ENCODE measurements at regions not wholly inside any gene's neighbourhood (a gene's known extent, or its start where the extent isn't known, plus 50 kb on each side); places are given as distances from the start of the nearest gene placed in this dataset.

DNA sequence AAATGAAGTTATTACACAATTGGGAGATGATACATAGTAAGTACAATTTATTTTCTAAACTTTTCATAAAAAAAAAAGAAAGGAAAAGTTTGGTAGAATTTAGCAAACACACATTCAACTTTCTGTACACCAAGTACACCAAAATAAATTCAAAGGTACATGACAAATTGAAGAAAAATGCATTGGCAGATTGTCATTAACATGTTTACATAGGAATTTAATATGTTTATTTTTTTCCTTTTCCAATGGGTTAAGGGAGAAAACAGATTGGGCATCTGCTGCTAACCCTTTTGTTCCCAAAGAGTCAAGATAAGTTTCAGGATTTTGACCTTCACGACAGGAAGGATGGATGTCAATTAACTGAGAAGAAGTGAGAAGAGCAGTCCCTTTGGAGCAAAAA lies 620.4 kb downstream of the XIRP2 start:
- no peak for DNase-seq (ENCODE audit: low read depth, low spot score)

- DNase-seq (ENCODE audit: low read depth, low spot score) = no peak
These were observed 618.1 kb downstream of the XIRP2 start for GRCh38 chr2:167506395-167506794.

GRCh38 chr2:167504695-167505094 lies 616.4 kb downstream of the XIRP2 start:
- no peak for DNase-seq (ENCODE audit: low read depth, low spot score)

- no peak for DNase-seq (ENCODE audit: low read depth, low spot score)
These were observed 615.8 kb downstream of the XIRP2 start for GRCh38 chr2:167504061-167504460.

GRCh38 chr2:167501618-167502017 lies 613.3 kb downstream of the XIRP2 start:
- DNase-seq (ENCODE audit: low read depth, low spot score) = no peak

GRCh38 chr2:167493862-167494261 lies 605.6 kb downstream of the XIRP2 start:
- no peak for DNase-seq (ENCODE audit: low read depth, low spot score)

DNA sequence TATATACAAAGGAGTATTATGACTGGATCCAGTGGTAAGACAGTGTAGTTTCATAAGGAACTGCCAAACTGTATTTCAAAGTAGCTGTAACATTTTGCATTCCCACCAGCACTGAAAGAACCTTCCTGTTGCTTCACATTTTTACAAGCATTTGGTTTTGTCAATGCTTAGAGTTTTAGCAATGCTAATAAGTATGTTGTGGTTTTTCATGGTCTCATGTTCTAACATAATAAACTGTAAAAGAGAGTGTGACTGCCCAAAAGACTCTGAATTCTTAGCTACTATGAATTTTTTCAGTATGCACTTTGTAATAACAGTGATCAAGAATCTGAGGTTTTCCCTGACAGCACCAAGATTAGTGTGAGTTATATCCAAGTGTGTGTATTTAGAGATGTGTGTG lies 604.2 kb downstream of the XIRP2 start:
- no peak for DNase-seq (ENCODE audit: low read depth, low spot score)

- no peak for DNase-seq (ENCODE audit: low read depth, low spot score)
These were observed 603.5 kb downstream of the XIRP2 start for GRCh38 chr2:167491788-167492187.

- no peak for DNase-seq (ENCODE audit: low read depth, low spot score)
These were observed 602.2 kb downstream of the XIRP2 start for GRCh38 chr2:167490455-167490854.

- DNase-seq (ENCODE audit: low read depth, low spot score) = no peak
These were observed 601.0 kb downstream of the XIRP2 start for GRCh38 chr2:167489325-167489724.

DNA sequence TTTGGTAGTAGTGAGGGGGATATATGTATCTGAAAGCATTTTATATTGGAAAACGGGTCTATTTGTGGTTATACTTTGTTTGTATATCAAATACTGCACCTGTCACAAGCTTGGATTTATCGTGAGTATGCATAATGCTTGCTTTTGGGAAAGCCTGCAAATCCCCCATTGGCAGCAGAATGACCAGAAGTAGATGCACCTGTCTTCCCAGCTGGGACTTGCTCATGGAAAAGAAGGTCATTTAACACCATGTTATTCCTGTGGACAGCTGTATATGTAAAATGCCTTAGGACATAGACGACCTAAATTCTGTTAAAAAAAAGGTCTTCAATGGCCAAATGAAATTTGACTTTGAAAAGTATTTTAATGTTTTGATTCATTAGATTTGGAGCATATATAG lies 599.4 kb downstream of the XIRP2 start:
- DNase-seq (ENCODE audit: low read depth, low spot score) = no peak

- DNase-seq (ENCODE audit: low read depth, low spot score) = no peak
These were observed 596.6 kb downstream of the XIRP2 start for GRCh38 chr2:167484875-167485274.

- no peak for DNase-seq (ENCODE audit: low read depth, low spot score)
These were observed 592.7 kb downstream of the XIRP2 start for GRCh38 chr2:167480986-167481309.

- DNase-seq (ENCODE audit: low read depth, low spot score) = no peak
These were observed 592.1 kb downstream of the XIRP2 start for GRCh38 chr2:167480232-167480985.

DNA sequence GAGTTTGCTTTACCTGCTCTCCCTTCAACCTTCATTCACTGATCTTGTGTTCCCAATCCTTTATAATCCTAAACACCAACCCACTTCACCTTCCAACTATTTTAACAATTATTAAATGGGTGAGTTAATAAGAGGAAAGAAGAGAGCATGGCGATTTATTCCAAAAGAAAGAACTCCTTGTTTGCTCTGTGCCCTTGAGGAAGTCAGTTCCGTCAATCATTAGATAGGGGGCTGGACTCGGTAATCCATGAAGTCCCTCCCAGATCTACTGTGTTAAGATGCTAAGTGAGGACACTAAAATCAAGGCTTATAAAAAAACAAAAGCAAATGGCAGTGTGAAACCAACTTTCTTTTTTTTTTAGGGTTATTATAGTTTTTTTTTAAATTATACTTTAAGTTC lies 589.9 kb downstream of the XIRP2 start:
- DNase-seq (ENCODE audit: low read depth, low spot score) = no peak

GRCh38 chr2:167475791-167476190 lies 587.5 kb downstream of the XIRP2 start:
- DNase-seq (ENCODE audit: low read depth, low spot score) = no peak

- no peak for DNase-seq (ENCODE audit: low read depth, low spot score)
These were observed 583.5 kb downstream of the XIRP2 start for GRCh38 chr2:167471734-167472133.

- DNase-seq (ENCODE audit: low read depth, low spot score) = no peak
These were observed 583.1 kb downstream of the XIRP2 start for GRCh38 chr2:167471332-167471731.

GRCh38 chr2:167462379-167462778 lies 574.1 kb downstream of the XIRP2 start:
- DNase-seq (ENCODE audit: low read depth, low spot score) = no peak

GRCh38 chr2:167454036-167454435 lies 565.8 kb downstream of the XIRP2 start:
- no peak for DNase-seq (ENCODE audit: low read depth, low spot score)

DNA sequence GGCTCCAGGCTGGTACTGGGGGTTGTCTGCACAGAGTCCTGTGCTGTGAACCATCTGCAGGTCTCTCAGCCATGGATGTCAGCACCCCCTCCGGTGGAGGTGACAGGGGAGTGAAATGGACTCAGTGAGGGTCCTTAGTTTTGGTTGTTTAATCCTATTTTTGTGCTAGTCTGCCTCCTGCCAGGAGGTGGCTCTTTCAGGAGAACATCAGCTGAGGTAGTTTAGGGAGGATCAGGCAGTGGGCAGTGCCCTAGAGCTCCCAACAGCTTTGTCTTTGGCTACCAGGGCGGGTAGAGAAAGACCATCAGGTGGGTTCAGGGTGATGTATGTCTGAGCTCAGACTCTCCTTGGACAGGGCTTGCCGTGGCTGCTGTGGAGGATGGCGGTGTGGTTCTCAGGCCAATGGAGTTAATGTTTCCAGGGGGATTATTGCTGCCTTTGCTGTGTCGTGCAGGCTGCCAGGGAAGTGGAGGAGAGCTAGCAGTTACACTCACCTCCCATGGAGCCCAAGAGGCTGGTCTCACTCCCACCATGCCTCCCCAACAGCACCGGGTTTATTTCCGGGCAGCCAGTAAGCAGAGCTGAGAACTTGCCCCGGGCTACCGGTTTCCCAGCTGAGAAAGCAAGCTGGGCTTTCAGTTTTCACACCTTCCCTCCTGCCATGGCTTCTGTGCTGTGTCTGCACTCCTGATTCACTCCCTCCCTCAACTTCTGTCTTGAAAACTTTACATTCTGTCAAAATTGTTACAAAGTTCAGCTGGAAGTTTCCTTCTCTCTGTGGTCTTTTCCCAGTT lies 563.4 kb downstream of the XIRP2 start:
- DNase-seq (ENCODE audit: low read depth, low spot score) = no peak

GRCh38 chr2:167450364-167450763 lies 562.1 kb downstream of the XIRP2 start:
- DNase-seq (ENCODE audit: low read depth, low spot score) = no peak

GRCh38 chr2:167440382-167440781 lies 552.1 kb downstream of the XIRP2 start:
- DNase-seq (ENCODE audit: low read depth, low spot score) = no peak

Measured in brain pericyte (primary cell).